SK-N-SH treated with all-trans-retinoic acid at 6 μM for 48 hours (cell line): ENCODE measurements at regions not wholly inside any gene's neighbourhood (a gene's known extent, or its start where the extent isn't known, plus 50 kb on each side); places are given as distances from the start of the nearest gene placed in this dataset.

Experiments used
- ATAC-seq: fragments of 200-7000 bp; cut with Tn5 transposase; 3 replicates; pipeline ENCODE4 v1.9.1; 2020; ENCODE audit warnings: mild to moderate bottlenecking, moderate library complexity
- ARNTL ChIP-seq: fragments of 450-650 bp; formaldehyde crosslinking; IDR thresholded peaks from 2 replicates; pipeline ENCODE4 v1.5.0; 2020; ENCODE audit warnings: low read depth, mild to moderate bottlenecking, moderate library complexity, borderline replicate concordance
- BACH2 ChIP-seq: fragments of 250-450 bp; sonication (Bioruptor Pico); IDR thresholded peaks from 2 replicates; pipeline ENCODE4 v1.9.0; 2021; ENCODE audit warnings: mild to moderate bottlenecking, borderline replicate concordance
- CSDC2 ChIP-seq: fragments of 250-450 bp; sonication (Bioruptor Pico); IDR thresholded peaks from 2 replicates; pipeline ENCODE4 v1.5.0; 2020; ENCODE audit warnings: mild to moderate bottlenecking, moderate library complexity
- ESRRG ChIP-seq: fragments of 250-450 bp; sonication (Bioruptor Pico); IDR thresholded peaks from 2 replicates; pipeline ENCODE4 v1.6.1; 2021; ENCODE audit warnings: mild to moderate bottlenecking
- GLIS3 ChIP-seq: fragments of 250-450 bp; sonication (Bioruptor Pico); IDR thresholded peaks from 2 replicates; pipeline ENCODE4 v1.5.0; 2020; ENCODE audit warnings: mild to moderate bottlenecking, moderate library complexity
- ISL1 ChIP-seq: fragments of 250-450 bp; sonication (Bioruptor Pico); IDR thresholded peaks from 2 replicates; pipeline ENCODE4 v2.1.2; 2022; ENCODE audit warnings: mild to moderate bottlenecking, moderate library complexity
- OSR1 ChIP-seq: fragments of 250-450 bp; sonication (Bioruptor Pico); IDR thresholded peaks from 2 replicates; pipeline ENCODE4 v1.8.0; 2022; ENCODE audit warnings: moderate library complexity, mild to moderate bottlenecking, inconsistent platforms
- PPARA ChIP-seq: fragments of 250-450 bp; sonication (Bioruptor Pico); IDR thresholded peaks from 2 replicates; pipeline ENCODE4 v1.5.0; 2020; ENCODE audit warnings: mild to moderate bottlenecking, borderline replicate concordance
- RARB ChIP-seq: fragments of 250-450 bp; sonication (Bioruptor Pico); IDR thresholded peaks from 2 replicates; pipeline ENCODE4 v1.8.0; 2021; ENCODE audit warnings: mild to moderate bottlenecking, moderate library complexity
- SNAI2 ChIP-seq: fragments of 250-450 bp; sonication (Bioruptor Pico); IDR thresholded peaks from 2 replicates; pipeline ENCODE4 v1.5.0; 2020; ENCODE audit warnings: mild to moderate bottlenecking, moderate library complexity
- TCF4 ChIP-seq: fragments of 250-450 bp; sonication (Bioruptor Pico); IDR thresholded peaks from 2 replicates; pipeline ENCODE4 v1.8.0; 2021; ENCODE audit warnings: mild to moderate bottlenecking, moderate library complexity, borderline replicate concordance
- ZC3H10 ChIP-seq: fragments of 250-450 bp; sonication (Bioruptor Pico); IDR thresholded peaks from 2 replicates; pipeline ENCODE4 v1.5.1; 2021; ENCODE audit warnings: mild to moderate bottlenecking, moderate library complexity
- ZFP3 ChIP-seq: fragments of 250-450 bp; sonication (Bioruptor Pico); IDR thresholded peaks from 2 replicates; pipeline ENCODE4 v1.5.0; 2020; ENCODE audit warnings: mild to moderate bottlenecking, moderate library complexity
- ZFP30 ChIP-seq: fragments of 450-650 bp; formaldehyde crosslinking; IDR thresholded peaks from 2 replicates; pipeline ENCODE4 v1.5.0; 2022; ENCODE audit warnings: mild to moderate bottlenecking, moderate library complexity
- ZNF565 ChIP-seq: fragments of 450-650 bp; formaldehyde crosslinking; conservative IDR thresholded peaks from 2 replicates; pipeline ENCODE4 v1.5.0; 2020; ENCODE audit warnings: low read depth, mild to moderate bottlenecking, moderate library complexity
- ZNF70 ChIP-seq: fragments of 450-650 bp; formaldehyde crosslinking; IDR thresholded peaks from 2 replicates; pipeline ENCODE4 v1.5.0; 2020; ENCODE audit warnings: mild to moderate bottlenecking, moderate library complexity
- ZNF8 ChIP-seq: fragments of 450-650 bp; formaldehyde crosslinking; IDR thresholded peaks from 2 replicates; pipeline ENCODE4 v1.5.0; 2020; ENCODE audit warnings: mild to moderate bottlenecking, moderate library complexity
- TF ChIP-seq, protein P1 (sequence below): fragments of 250-450 bp; sonication (Bioruptor Pico); IDR thresholded peaks from 2 replicates; pipeline ENCODE4 v1.5.1; 2021; ENCODE audit warnings: mild to moderate bottlenecking, moderate library complexity
- TF ChIP-seq, protein P2 (sequence below): fragments of 250-450 bp; sonication (Bioruptor Pico); IDR thresholded peaks from 2 replicates; pipeline ENCODE4 v1.5.0; 2020; ENCODE audit warnings: mild to moderate bottlenecking, moderate library complexity
- TF ChIP-seq, protein P3 (sequence below): fragments of 250-450 bp; sonication (Bioruptor Pico); IDR thresholded peaks from 2 replicates; pipeline ENCODE4 v1.5.1; 2020; ENCODE audit warnings: low read depth, mild to moderate bottlenecking, moderate library complexity
- TF ChIP-seq, protein P4 (sequence below): fragments of 250-450 bp; sonication (Bioruptor Pico); IDR thresholded peaks from 2 replicates; pipeline ENCODE4 v1.8.0; 2021; ENCODE audit warnings: low read depth, mild to moderate bottlenecking, moderate library complexity, borderline replicate concordance

DNA sequence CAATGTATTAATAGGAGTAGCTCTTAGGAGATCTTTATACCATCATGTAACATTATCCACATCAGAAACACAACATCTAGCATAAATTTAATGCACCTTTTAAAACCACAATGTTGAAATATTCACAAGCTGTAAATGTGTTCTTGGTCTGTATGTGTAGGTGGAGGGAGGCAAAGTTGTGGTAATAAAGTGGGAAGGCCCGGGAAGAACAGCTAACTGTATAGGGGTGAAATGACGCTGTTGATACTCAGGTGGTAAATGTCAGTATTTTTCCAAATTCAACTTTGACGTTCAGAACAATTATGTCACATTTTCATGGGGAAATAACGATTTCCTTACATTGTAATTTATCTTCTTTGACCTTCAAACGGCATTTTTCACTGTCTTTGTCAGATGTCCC lies 146.0 kb upstream of the STMND1 start:
- no peak for ATAC-seq
- TF ChIP-seq ZNF70 (CRISPR knock-in tag) (no peak), ZC3H10 (CRISPR knock-in tag) (no peak), CSDC2 (CRISPR knock-in tag) (no peak), SNAI2 (no peak), PPARA (CRISPR knock-in tag) (no peak), ZNF8 (CRISPR knock-in tag) (no peak), ZFP3 (CRISPR knock-in tag) (no peak), BACH2 (no peak), TCF4 (CRISPR knock-in tag) (no peak), RARB (no peak)
- TF ChIP-seq, protein P1, sequence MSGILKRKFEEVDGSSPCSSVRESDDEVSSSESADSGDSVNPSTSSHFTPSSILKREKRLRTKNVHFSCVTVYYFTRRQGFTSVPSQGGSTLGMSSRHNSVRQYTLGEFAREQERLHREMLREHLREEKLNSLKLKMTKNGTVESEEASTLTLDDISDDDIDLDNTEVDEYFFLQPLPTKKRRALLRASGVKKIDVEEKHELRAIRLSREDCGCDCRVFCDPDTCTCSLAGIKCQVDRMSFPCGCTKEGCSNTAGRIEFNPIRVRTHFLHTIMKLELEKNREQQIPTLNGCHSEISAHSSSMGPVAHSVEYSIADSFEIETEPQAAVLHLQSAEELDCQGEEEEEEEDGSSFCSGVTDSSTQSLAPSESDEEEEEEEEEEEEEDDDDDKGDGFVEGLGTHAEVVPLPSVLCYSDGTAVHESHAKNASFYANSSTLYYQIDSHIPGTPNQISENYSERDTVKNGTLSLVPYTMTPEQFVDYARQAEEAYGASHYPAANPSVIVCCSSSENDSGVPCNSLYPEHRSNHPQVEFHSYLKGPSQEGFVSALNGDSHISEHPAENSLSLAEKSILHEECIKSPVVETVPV (CRISPR knock-in tag), result no peak
- TF ChIP-seq, protein P2, sequence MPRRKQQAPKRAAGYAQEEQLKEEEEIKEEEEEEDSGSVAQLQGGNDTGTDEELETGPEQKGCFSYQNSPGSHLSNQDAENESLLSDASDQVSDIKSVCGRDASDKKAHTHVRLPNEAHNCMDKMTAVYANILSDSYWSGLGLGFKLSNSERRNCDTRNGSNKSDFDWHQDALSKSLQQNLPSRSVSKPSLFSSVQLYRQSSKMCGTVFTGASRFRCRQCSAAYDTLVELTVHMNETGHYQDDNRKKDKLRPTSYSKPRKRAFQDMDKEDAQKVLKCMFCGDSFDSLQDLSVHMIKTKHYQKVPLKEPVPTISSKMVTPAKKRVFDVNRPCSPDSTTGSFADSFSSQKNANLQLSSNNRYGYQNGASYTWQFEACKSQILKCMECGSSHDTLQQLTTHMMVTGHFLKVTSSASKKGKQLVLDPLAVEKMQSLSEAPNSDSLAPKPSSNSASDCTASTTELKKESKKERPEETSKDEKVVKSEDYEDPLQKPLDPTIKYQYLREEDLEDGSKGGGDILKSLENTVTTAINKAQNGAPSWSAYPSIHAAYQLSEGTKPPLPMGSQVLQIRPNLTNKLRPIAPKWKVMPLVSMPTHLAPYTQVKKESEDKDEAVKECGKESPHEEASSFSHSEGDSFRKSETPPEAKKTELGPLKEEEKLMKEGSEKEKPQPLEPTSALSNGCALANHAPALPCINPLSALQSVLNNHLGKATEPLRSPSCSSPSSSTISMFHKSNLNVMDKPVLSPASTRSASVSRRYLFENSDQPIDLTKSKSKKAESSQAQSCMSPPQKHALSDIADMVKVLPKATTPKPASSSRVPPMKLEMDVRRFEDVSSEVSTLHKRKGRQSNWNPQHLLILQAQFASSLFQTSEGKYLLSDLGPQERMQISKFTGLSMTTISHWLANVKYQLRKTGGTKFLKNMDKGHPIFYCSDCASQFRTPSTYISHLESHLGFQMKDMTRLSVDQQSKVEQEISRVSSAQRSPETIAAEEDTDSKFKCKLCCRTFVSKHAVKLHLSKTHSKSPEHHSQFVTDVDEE (CRISPR knock-in tag), result no peak
- TF ChIP-seq, all 23 proteins: peak for 0

DNA sequence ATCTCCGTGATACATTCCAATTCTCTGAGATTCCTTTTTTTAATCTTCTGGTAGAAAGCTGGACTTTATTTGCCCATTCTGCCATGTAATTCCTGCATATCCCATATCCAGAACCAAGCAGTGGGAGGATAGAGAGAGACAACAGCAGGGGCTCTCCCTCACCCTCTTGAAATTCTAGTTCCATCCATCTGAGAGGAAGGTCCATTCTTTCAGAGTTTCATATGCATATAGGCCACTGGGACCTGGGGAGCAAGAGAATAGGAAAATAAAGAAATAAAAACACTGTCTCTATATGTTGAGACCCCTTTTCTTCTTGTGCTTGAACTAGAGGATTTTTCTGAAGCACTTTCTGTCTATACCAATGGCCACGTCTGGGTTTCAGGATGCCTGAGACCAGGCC lies 147.9 kb upstream of the STMND1 start:
- no peak for TF ChIP-seq ISL1 (CRISPR knock-in tag)
- TF ChIP-seq ZFP30 (CRISPR knock-in tag), result no peak
- TF ChIP-seq ZFP3 (CRISPR knock-in tag), result no peak
- TF ChIP-seq BACH2, result no peak
- TF ChIP-seq RARB, result no peak
- no peak for TF ChIP-seq ZNF8 (CRISPR knock-in tag)
- no peak for TF ChIP-seq ZNF565 (CRISPR knock-in tag)
- TF ChIP-seq ESRRG, result no peak
- TF ChIP-seq GLIS3 (CRISPR knock-in tag), result no peak
- TF ChIP-seq ZNF70 (CRISPR knock-in tag), result no peak
- TF ChIP-seq, protein P3, sequence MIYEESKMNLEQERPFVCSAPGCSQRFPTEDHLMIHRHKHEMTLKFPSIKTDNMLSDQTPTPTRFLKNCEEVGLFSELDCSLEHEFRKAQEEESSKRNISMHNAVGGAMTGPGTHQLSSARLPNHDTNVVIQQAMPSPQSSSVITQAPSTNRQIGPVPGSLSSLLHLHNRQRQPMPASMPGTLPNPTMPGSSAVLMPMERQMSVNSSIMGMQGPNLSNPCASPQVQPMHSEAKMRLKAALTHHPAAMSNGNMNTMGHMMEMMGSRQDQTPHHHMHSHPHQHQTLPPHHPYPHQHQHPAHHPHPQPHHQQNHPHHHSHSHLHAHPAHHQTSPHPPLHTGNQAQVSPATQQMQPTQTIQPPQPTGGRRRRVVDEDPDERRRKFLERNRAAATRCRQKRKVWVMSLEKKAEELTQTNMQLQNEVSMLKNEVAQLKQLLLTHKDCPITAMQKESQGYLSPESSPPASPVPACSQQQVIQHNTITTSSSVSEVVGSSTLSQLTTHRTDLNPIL, result no peak
- TF ChIP-seq ZC3H10 (CRISPR knock-in tag), result no peak
- TF ChIP-seq, protein P2 (CRISPR knock-in tag), result no peak
- no peak for TF ChIP-seq OSR1 (CRISPR knock-in tag)
- TF ChIP-seq SNAI2, result no peak
- TF ChIP-seq CSDC2 (CRISPR knock-in tag), result no peak
- TF ChIP-seq, protein P4, sequence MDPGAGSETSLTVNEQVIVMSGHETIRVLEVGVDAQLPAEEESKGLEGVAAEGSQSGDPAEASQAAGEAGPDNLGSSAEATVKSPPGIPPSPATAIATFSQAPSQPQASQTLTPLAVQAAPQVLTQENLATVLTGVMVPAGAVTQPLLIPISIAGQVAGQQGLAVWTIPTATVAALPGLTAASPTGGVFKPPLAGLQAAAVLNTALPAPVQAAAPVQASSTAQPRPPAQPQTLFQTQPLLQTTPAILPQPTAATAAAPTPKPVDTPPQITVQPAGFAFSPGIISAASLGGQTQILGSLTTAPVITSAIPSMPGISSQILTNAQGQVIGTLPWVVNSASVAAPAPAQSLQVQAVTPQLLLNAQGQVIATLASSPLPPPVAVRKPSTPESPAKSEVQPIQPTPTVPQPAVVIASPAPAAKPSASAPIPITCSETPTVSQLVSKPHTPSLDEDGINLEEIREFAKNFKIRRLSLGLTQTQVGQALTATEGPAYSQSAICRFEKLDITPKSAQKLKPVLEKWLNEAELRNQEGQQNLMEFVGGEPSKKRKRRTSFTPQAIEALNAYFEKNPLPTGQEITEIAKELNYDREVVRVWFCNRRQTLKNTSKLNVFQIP (CRISPR knock-in tag), result no peak
- no peak for TF ChIP-seq ARNTL
- no peak for TF ChIP-seq PPARA (CRISPR knock-in tag)
- TF ChIP-seq, all 23 proteins: peak for 0
- no peak for ATAC-seq

- TF ChIP-seq ARNTL (no peak), RARB (no peak), ZFP3 (CRISPR knock-in tag) (no peak), PPARA (CRISPR knock-in tag) (no peak)
- no peak for ATAC-seq
These were observed 148.4 kb upstream of the STMND1 start for GRCh38 chr6:16953446-16953845.
